HCT116 (cell line): ENCODE measurements at regions not wholly inside any gene's neighbourhood (a gene's known extent, or its start where the extent isn't known, plus 50 kb on each side); places are given as distances from the start of the nearest gene placed in this dataset.

Experiments used
- ATAC-seq: fragments of 200-7000 bp; cut with Tn5 transposase; 2 replicates; pipeline ENCODE4 v1.9.1; 2020; ENCODE audit warnings: mild to moderate bottlenecking, moderate library complexity
- BruUV-seq: library from RNA; stranded (reverse); fragments of 400-500 nt; replicated peaks from 2 replicates; lab custom pipeline; 2021; lab: Mats Ljungman, UMichigan
- CTCF ChIA-PET: fragments of 300-600 bp; sonication (Branson Sonifier 250); formaldehyde crosslinking; loops from one replicate; lab custom pipeline; 2021; ENCODE audit warnings: antibody characterized with exemption; lab: Charles Lee
- POLR2A ChIA-PET: fragments of 300-600, 350-600 bp; sonication (Branson Sonifier 250); formaldehyde crosslinking; loops from one replicate; lab custom pipeline; 2021; ENCODE audit warnings: antibody characterized with exemption; lab: Charles Lee
- RAD21 ChIA-PET, 2 experiments: fragments of 300-600 bp; sonication (Branson Sonifier 250); formaldehyde crosslinking; loops; one replicate each; lab custom pipeline; 2023; ENCODE audit warnings: low total read pairs in 2 of 2; ENCODE audit not compliant: uncharacterized antibody in 2 of 2, unreplicated experiment in 2 of 2, low non-redundant PET in 1 of 2; lab: Charles Lee
- DNase-seq: peaks from one replicate; pipeline ENCODE4 v3.0.0-alpha.2; 2010; ENCODE audit warnings: low read depth, low spot score
- H2AFZ ChIP-seq: fragments of 200-600 bp; shearing (Covaris generic), sonication (generic); 2 replicates; pipeline ENCODE4 v1.6.1; 2017; ENCODE audit warnings: low read depth, mixed run types, mixed read lengths, antibody characterized with exemption, low read length; ENCODE audit not compliant: poor library complexity, severe bottlenecking
- H3K27ac ChIP-seq: 2 replicates; pipeline ENCODE4 v1.5.1; 2012; ENCODE audit warnings: low read depth, low read length
- H3K27me3 ChIP-seq: fragments of 200-600 bp; sonication (generic); 2 replicates; pipeline ENCODE4 v1.6.1; 2016; ENCODE audit warnings: mixed run types, low read length, mixed read lengths; ENCODE audit not compliant: insufficient read depth
- H3K36me3 ChIP-seq, 2 experiments: fragments of 200-500 bp in 1 of 2; fragments of 200-600 bp in 1 of 2; sonication (Bioruptor generic) in 1 of 2; sonication (generic) in 1 of 2; 2 replicates each; pipeline versions ENCODE4 v1.5.1 to v1.6.1; 2014 to 2016; ENCODE audit warnings: low read length in 2 of 2, inconsistent platforms in 1 of 2, mixed read lengths in 1 of 2, mixed run types in 1 of 2; ENCODE audit not compliant: insufficient read depth in 2 of 2, control insufficient read depth in 1 of 2
- H3K4me1 ChIP-seq, 2 experiments: fragments of 200-600 bp in 1 of 2; sonication (generic) in 1 of 2; 2 replicates each; pipeline versions ENCODE4 v1.5.1 to v1.6.1; 2012 to 2017; ENCODE audit warnings: low read length in 2 of 2, inconsistent platforms in 1 of 2, mild to moderate bottlenecking in 1 of 2, mixed read lengths in 1 of 2, mixed run types in 1 of 2, moderate library complexity in 1 of 2; ENCODE audit not compliant: insufficient read depth in 2 of 2, control insufficient read depth in 1 of 2
- H3K4me2 ChIP-seq: fragments of 200-600 bp; sonication (generic); 2 replicates; pipeline ENCODE4 v1.6.1; 2017; ENCODE audit warnings: mixed run types, low read length, mixed read lengths
- H3K4me3 ChIP-seq, 2 experiments: fragments of 200-600 bp in 1 of 2; sonication (generic) in 1 of 2; replicated peaks in 1 of 2; 2 replicates each; pipeline ENCODE4 v1.5.1; 2011 to 2016; ENCODE audit warnings: low read length in 2 of 2, control low read depth in 1 of 2, low read depth in 1 of 2, mild to moderate bottlenecking in 1 of 2, mixed read lengths in 1 of 2, mixed run types in 1 of 2
- H3K79me2 ChIP-seq: fragments of 200-600 bp; sonication (generic); 2 replicates; pipeline ENCODE4 v1.6.1; 2017; ENCODE audit warnings: mild to moderate bottlenecking, mixed run types, low read length, moderate library complexity, mixed read lengths; ENCODE audit not compliant: insufficient read depth
- H3K9ac ChIP-seq: fragments of 200-600 bp; sonication (generic); 2 replicates; pipeline ENCODE4 v1.6.1; 2016; ENCODE audit warnings: low read length, mixed read lengths
- H3K9me2 ChIP-seq: fragments of 200-600 bp; sonication (generic), shearing (Covaris generic); 2 replicates; pipeline ENCODE4 v1.6.1; 2017; ENCODE audit warnings: mixed run types, mild to moderate bottlenecking, moderate library complexity; ENCODE audit not compliant: insufficient read depth
- H3K9me3 ChIP-seq, 2 experiments: fragments of 200-500 bp in 1 of 2; fragments of 200-600 bp in 1 of 2; sonication (Bioruptor generic) in 1 of 2; sonication (generic) in 1 of 2; 2 replicates each; pipeline ENCODE4 v1.6.1; 2014 to 2017; ENCODE audit warnings: low read length in 2 of 2, mixed read lengths in 2 of 2, inconsistent platforms in 1 of 2, low read depth in 1 of 2, mild to moderate bottlenecking in 1 of 2, mixed run types in 1 of 2, moderate library complexity in 1 of 2; ENCODE audit not compliant: control insufficient read depth in 1 of 2, insufficient read depth in 1 of 2
- H4K20me1 ChIP-seq: fragments of 200-600 bp; sonication (generic), shearing (Covaris generic); 2 replicates; pipeline ENCODE4 v1.6.1; 2017; ENCODE audit warnings: mixed run types, mild to moderate bottlenecking, moderate library complexity; ENCODE audit not compliant: insufficient read depth
- ATF3 ChIP-seq: IDR thresholded peaks from 2 replicates; pipeline ENCODE4 v1.6.1; 2012
- CBX3 ChIP-seq: IDR thresholded peaks from 2 replicates; pipeline ENCODE4 v1.6.1; 2012; ENCODE audit warnings: low read depth
- CEBPB ChIP-seq: IDR thresholded peaks from 2 replicates; pipeline ENCODE4 v1.6.1; 2012; ENCODE audit warnings: low read depth
- EGR1 ChIP-seq: IDR thresholded peaks from 2 replicates; pipeline ENCODE4 v1.6.1; 2012; ENCODE audit warnings: low read depth
- ELF1 ChIP-seq: IDR thresholded peaks from 2 replicates; pipeline ENCODE4 v1.6.1; 2012; ENCODE audit warnings: low read depth, borderline replicate concordance
- EZH2 ChIP-seq: fragments of 200-600 bp; sonication (generic); IDR thresholded peaks from 2 replicates; pipeline ENCODE4 v1.6.1; 2017; ENCODE audit warnings: antibody characterized with exemption, mixed run types
- EZH2phosphoT487 ChIP-seq: fragments of 200-600 bp; IDR thresholded peaks from 2 replicates; pipeline ENCODE4 v1.6.1; 2018; ENCODE audit warnings: antibody characterized with exemption, borderline replicate concordance
- FOSL1 ChIP-seq: IDR thresholded peaks from 2 replicates; pipeline ENCODE4 v1.6.1; 2012; ENCODE audit warnings: low read depth
- JUND ChIP-seq: IDR thresholded peaks from 2 replicates; pipeline ENCODE4 v1.6.1; 2012
- POLR2A ChIP-seq: IDR thresholded peaks from 2 replicates; pipeline ENCODE4 v1.7.0; 2011; ENCODE audit warnings: borderline replicate concordance; ENCODE audit not compliant: insufficient read depth, insufficient read length; ENCODE audit errors: extremely low read depth
- RAD21 ChIP-seq: IDR thresholded peaks from 2 replicates; pipeline ENCODE4 v1.6.1; 2012; ENCODE audit warnings: low read depth, mild to moderate bottlenecking
- SIN3A ChIP-seq: IDR thresholded peaks from 2 replicates; pipeline ENCODE4 v1.6.1; 2012; ENCODE audit warnings: low read depth
- SP1 ChIP-seq: IDR thresholded peaks from 2 replicates; pipeline ENCODE4 v1.6.1; 2012; ENCODE audit warnings: low read depth
- SRF ChIP-seq: IDR thresholded peaks from 2 replicates; pipeline ENCODE4 v1.6.1; 2012; ENCODE audit warnings: low read depth
- ZFX ChIP-seq: fragments of 450-650 bp; IDR thresholded peaks from 2 replicates; pipeline ENCODE4 v1.6.1; 2017
- intact Hi-C: fragments of 100-400 bp; cut with micrococcal nuclease; formaldehyde crosslinking; loops from 2 replicates; pipeline ENCODE4 v1.10.0; 2022
- TF ChIP-seq, protein P1 (sequence below): IDR thresholded peaks from 2 replicates; pipeline ENCODE4 v1.6.1; 2012
- TF ChIP-seq, protein P2 (sequence below): IDR thresholded peaks from 2 replicates; pipeline ENCODE4 v1.6.1; 2011; ENCODE audit warnings: mild to moderate bottlenecking, low read length, moderate library complexity; ENCODE audit not compliant: insufficient replicate concordance; ENCODE audit errors: extremely low read depth
- TF ChIP-seq, protein P3 (sequence below): IDR thresholded peaks from 2 replicates; pipeline ENCODE4 v1.6.1; 2012; ENCODE audit warnings: low read depth
- TF ChIP-seq, protein P4 (sequence below), 3 experiments: fragments of 200-600 bp in 1 of 3; sonication (generic) in 1 of 3; IDR thresholded peaks in 2 of 3; conservative IDR thresholded peaks in 1 of 3; 2 replicates each; pipeline ENCODE4 v1.5.1; 2012 to 2017; ENCODE audit warnings: low read depth in 2 of 3, low read length in 2 of 3, antibody characterized with exemption in 1 of 3, borderline replicate concordance in 1 of 3, control low read depth in 1 of 3, mild to moderate bottlenecking in 1 of 3, mixed read lengths in 1 of 3, mixed run types in 1 of 3, moderate library complexity in 1 of 3; ENCODE audit not compliant: insufficient read depth in 1 of 3

DNA sequence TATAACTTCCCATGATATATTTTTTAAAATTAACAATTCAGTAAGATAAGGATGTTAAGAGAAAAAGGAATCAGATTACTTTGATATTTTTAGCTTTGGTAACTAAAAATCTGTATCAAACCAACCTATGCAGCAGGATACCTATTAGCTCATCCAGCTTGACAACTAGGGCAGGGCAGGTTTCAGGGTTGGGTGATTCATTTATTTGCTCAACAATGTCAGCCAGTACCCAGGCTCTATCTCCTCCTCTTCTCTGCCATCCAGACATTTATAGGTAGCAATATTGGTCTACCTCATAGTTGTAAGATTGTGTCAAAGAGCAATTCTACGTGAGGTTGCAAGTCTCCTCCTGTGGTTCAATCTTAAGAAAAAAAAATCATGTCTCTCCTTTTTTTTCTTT is 421.9 kb downstream of the ANKRD50 start:
- intact Hi-C loops = no loop called here
- no peak overlapping the region for H3K9ac ChIP-seq
- POLR2A ChIA-PET = no interaction called here
- DNase-seq (no peak), ATAC-seq (no peak)
- no peaks in the 10 kb centered on the region for H3K36me3 ChIP-seq
- no peaks in the 10 kb centered on the region for H3K9me2 ChIP-seq
- no peaks in the 10 kb centered on the region for H3K9me3 ChIP-seq
- H2AFZ ChIP-seq = no peak overlapping the region
- no peaks in the 10 kb centered on the region for H3K79me2 ChIP-seq
- no peak overlapping the region for H3K4me3 ChIP-seq
- H3K4me1 ChIP-seq = no peaks in the 10 kb centered on the region
- H4K20me1 ChIP-seq = no peaks in the 10 kb centered on the region
- RAD21 ChIA-PET = no interaction called here
- CTCF ChIA-PET = no interaction called here
- no peak overlapping the region for H3K27ac ChIP-seq
- TF ChIP-seq, protein P1, sequence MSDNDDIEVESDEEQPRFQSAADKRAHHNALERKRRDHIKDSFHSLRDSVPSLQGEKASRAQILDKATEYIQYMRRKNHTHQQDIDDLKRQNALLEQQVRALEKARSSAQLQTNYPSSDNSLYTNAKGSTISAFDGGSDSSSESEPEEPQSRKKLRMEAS = no peak
- TF ChIP-seq ATF3 (no peak), CEBPB (no peak), ELF1 (no peak), EZH2 (no peak), EGR1 (no peak), ZFX (no peak), POLR2A (no peak), RAD21 (no peak), SP1 (no peak), SIN3A (no peak), SRF (no peak), EZH2phosphoT487 (no peak), CBX3 (no peak), FOSL1 (no peak), JUND (no peak)
- TF ChIP-seq, protein P2, sequence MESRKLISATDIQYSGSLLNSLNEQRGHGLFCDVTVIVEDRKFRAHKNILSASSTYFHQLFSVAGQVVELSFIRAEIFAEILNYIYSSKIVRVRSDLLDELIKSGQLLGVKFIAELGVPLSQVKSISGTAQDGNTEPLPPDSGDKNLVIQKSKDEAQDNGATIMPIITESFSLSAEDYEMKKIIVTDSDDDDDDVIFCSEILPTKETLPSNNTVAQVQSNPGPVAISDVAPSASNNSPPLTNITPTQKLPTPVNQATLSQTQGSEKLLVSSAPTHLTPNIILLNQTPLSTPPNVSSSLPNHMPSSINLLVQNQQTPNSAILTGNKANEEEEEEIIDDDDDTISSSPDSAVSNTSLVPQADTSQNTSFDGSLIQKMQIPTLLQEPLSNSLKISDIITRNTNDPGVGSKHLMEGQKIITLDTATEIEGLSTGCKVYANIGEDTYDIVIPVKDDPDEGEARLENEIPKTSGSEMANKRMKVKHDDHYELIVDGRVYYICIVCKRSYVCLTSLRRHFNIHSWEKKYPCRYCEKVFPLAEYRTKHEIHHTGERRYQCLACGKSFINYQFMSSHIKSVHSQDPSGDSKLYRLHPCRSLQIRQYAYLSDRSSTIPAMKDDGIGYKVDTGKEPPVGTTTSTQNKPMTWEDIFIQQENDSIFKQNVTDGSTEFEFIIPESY = no peak
- TF ChIP-seq, protein P3, sequence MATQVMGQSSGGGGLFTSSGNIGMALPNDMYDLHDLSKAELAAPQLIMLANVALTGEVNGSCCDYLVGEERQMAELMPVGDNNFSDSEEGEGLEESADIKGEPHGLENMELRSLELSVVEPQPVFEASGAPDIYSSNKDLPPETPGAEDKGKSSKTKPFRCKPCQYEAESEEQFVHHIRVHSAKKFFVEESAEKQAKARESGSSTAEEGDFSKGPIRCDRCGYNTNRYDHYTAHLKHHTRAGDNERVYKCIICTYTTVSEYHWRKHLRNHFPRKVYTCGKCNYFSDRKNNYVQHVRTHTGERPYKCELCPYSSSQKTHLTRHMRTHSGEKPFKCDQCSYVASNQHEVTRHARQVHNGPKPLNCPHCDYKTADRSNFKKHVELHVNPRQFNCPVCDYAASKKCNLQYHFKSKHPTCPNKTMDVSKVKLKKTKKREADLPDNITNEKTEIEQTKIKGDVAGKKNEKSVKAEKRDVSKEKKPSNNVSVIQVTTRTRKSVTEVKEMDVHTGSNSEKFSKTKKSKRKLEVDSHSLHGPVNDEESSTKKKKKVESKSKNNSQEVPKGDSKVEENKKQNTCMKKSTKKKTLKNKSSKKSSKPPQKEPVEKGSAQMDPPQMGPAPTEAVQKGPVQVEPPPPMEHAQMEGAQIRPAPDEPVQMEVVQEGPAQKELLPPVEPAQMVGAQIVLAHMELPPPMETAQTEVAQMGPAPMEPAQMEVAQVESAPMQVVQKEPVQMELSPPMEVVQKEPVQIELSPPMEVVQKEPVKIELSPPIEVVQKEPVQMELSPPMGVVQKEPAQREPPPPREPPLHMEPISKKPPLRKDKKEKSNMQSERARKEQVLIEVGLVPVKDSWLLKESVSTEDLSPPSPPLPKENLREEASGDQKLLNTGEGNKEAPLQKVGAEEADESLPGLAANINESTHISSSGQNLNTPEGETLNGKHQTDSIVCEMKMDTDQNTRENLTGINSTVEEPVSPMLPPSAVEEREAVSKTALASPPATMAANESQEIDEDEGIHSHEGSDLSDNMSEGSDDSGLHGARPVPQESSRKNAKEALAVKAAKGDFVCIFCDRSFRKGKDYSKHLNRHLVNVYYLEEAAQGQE = no peak
- TF ChIP-seq, protein P4, sequence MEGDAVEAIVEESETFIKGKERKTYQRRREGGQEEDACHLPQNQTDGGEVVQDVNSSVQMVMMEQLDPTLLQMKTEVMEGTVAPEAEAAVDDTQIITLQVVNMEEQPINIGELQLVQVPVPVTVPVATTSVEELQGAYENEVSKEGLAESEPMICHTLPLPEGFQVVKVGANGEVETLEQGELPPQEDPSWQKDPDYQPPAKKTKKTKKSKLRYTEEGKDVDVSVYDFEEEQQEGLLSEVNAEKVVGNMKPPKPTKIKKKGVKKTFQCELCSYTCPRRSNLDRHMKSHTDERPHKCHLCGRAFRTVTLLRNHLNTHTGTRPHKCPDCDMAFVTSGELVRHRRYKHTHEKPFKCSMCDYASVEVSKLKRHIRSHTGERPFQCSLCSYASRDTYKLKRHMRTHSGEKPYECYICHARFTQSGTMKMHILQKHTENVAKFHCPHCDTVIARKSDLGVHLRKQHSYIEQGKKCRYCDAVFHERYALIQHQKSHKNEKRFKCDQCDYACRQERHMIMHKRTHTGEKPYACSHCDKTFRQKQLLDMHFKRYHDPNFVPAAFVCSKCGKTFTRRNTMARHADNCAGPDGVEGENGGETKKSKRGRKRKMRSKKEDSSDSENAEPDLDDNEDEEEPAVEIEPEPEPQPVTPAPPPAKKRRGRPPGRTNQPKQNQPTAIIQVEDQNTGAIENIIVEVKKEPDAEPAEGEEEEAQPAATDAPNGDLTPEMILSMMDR (IDR thresholded peaks at IDR 0.05 in 2 of 3, conservative IDR thresholded peaks at IDR 0.05 in 1 of 3; ENCODE audit: borderline replicate concordance in 1 of 3, insufficient read depth in 1 of 3, low read depth in 2 of 3, low read length in 2 of 3) = no peak
- TF ChIP-seq, all 23 proteins: peak for 0
- no TSS peak for BruUV-seq
- Histone ChIP-seq H3K4me2 (no peak overlapping the region), H3K27me3 (no peaks in the 10 kb centered on the region)
